ENCODE measurements at regions not wholly inside any gene's neighbourhood (a gene's known extent, or its start where the extent isn't known, plus 50 kb on each side); places are given as distances from the start of the nearest gene placed in this dataset.
"Not testable (repeated sequence)": the region's sequence is repeated elsewhere in the genome, so short reads cannot be mapped to it uniquely, and the experiment has no call there.

DNA sequence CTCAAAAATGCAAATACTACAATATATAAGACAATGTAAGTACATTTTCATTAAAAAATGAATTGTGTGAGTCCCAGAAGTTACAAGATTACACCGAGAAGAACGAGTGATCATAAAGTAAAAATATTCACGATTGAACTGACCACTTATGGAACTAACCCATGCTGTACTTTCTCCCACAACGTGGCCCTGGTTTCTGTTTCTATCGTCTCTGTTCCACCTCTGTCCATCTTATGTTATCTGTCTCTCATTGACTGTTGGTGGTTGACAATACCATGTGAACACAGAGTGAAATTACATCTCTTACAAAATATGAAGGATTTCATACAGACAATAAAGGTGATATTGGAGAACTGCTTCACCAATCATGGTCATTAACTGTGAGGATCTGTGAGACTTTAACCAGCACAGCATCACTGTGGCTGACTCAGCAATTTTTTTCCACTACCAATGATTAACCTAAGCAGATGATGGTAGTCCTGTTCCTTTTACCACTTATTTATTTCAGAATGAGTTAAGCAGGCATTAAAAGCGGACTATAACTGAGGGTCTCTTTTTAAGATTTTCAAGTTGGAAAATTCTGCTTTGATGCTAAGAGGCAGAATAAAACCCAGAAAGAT, 165.1 kb downstream of the TGFB2 start:
- Histone ChIP-seq H3K9me3 (peaks cover 33% of the 10 kb centered on the region), H3K27me3 (no peaks in the 10 kb centered on the region), H3K27ac (no peak overlapping the region), H3K4me2 (no peak overlapping the region), H3K36me3 (no peaks in the 10 kb centered on the region), H3K4me1 (no peaks in the 10 kb centered on the region), H4K20me1 (no peaks in the 10 kb centered on the region), H3K9ac (no peak overlapping the region), H3K4me3 (no peak overlapping the region)
- no peak for TF ChIP-seq Cebpa-rat (IDR thresholded peaks at IDR 0.05)

DNA sequence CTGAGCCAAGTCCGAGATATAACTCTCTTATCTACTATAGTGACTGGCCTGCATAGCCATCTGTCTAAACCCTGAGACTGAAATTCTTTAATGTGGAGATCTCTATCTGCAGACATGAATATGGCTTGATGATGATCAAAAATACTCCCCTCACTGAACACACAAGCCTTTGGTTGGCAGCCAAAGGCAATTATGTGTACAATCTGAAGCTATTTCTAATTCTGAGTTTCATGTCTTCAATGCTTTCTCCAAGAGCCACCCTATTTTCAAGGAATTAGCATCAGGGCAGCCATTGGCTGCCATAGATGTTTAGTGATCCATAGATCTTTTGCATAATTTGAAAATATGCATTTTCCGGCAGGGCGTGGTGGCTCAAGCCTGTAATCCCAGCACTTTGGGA, 168.2 kb downstream of the TGFB2 start:
- TF ChIP-seq Cebpa-rat (IDR thresholded peaks at IDR 0.05), result no peak
- H3K9me3 ChIP-seq, result peaks cover 10% of the 10 kb centered on the region
- no peaks in the 10 kb centered on the region for H4K20me1 ChIP-seq
- no peaks in the 10 kb centered on the region for H3K4me1 ChIP-seq
- H3K4me3 ChIP-seq, result no peak overlapping the region
- H3K36me3 ChIP-seq, result no peaks in the 10 kb centered on the region
- no peak overlapping the region for H3K4me2 ChIP-seq
- H3K27ac ChIP-seq, result no peak overlapping the region
- no peaks in the 10 kb centered on the region for H3K27me3 ChIP-seq
- no peak overlapping the region for H3K9ac ChIP-seq

DNA sequence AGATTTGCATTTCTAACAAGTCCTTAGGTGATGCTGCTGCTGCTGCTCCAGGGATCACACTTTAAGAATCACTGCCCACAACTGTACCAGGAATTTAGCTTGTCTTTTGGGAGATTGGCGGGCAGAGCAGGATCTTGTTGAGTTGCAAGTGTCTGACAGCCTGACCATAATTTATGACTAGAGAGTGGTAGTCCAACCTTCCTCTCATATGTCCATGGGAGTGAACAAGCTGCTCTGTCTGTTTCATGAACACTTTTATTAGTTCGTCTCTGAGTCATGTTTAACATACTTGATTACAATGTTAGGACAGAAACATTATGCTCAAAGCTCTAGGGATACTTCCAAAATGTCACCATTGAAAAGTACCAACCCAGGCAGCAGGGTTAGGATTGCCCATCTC, 169.6 kb downstream of the TGFB2 start:
- Histone ChIP-seq H3K4me3 (no peak overlapping the region), H3K9ac (no peak overlapping the region), H3K27ac (no peak overlapping the region), H3K36me3 (no peaks in the 10 kb centered on the region), H4K20me1 (no peaks in the 10 kb centered on the region), H3K4me1 (no peaks in the 10 kb centered on the region), H3K9me3 (no peaks in the 10 kb centered on the region), H3K4me2 (no peak overlapping the region), H3K27me3 (no peaks in the 10 kb centered on the region)
- no peak for TF ChIP-seq Cebpa-rat (IDR thresholded peaks at IDR 0.05)

DNA sequence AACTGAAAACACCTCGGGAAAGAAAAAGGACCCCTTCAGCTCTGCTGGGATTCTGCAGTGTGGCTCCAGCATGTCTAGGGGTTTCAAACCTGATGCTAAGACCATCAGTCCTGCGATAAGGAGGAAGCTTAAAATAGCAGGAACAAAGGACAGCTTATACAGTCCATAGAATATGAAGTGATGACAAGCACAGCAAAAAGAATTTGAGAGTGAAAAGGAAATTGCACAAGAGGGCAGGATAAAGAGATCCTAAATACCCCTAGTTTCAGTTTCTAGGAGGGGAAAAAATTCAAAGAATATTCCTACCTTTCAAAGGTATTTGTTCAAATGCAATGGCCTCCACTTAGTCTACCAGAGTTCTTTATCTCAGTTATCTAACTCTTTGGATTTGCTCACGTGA, 171.4 kb downstream of the TGFB2 start:
- Histone ChIP-seq H3K27me3 (no peaks in the 10 kb centered on the region), H3K4me1 (no peaks in the 10 kb centered on the region), H4K20me1 (no peaks in the 10 kb centered on the region), H3K36me3 (no peaks in the 10 kb centered on the region), H3K4me3 (no peak overlapping the region), H3K9ac (no peak overlapping the region), H3K9me3 (no peaks in the 10 kb centered on the region), H3K4me2 (no peak overlapping the region), H3K27ac (no peak overlapping the region)
- no peak for TF ChIP-seq Cebpa-rat (IDR thresholded peaks at IDR 0.05)

DNA sequence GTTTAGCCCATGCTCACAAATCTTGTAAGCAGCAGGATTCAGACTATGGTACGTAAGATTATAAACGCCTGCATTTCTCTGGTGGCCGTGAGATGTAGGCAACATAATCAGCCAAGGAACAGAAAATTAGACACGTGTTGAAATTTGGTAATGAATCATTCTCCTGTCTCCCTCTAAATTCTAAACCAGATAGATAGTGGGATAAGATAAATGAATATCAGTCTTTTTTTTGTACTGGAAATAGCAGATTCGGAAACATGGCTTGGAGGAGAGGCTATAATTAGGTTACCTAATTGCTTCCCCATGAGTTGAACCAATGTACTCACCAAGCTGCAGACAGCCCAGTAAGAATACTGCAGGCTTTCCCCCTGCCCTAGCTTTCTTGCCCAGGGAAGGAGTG, 172.3 kb downstream of the TGFB2 start:
- H3K4me1 ChIP-seq, result no peaks in the 10 kb centered on the region
- no peaks in the 10 kb centered on the region for H4K20me1 ChIP-seq
- H3K4me2 ChIP-seq, result no peak overlapping the region
- no peak overlapping the region for H3K4me3 ChIP-seq
- H3K27ac ChIP-seq, result no peak overlapping the region
- no peaks in the 10 kb centered on the region for H3K27me3 ChIP-seq
- no peaks in the 10 kb centered on the region for H3K36me3 ChIP-seq
- H3K9me3 ChIP-seq, result no peaks in the 10 kb centered on the region
- H3K9ac ChIP-seq, result no peak overlapping the region
- TF ChIP-seq Cebpa-rat (IDR thresholded peaks at IDR 0.05), result no peak

DNA sequence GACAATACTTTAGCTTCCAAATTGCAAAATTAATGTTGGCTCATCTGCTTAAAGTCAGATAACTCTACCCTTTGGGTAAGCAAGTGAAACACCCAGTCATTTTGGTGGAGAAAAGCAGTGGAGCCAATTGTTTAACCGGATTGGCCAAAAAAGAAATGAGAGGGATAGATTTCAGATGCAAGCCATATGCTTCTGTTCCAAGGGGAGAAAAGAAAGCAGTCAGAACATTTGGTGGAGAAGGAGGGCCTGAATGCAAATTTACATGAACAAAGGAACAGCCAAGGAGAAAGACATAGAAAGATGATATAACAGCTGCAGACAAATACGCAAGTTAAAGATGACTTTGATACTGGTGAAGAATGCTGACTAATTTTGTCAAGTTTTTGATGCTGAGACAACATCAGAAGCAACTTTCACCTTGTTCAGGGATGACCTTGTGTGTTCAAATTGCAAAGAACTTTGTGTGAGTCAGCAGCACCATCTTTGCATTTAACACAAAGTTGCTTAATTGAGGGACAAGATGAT, 173.1 kb downstream of the TGFB2 start:
- no peak overlapping the region for H3K27ac ChIP-seq
- H3K9me3 ChIP-seq, result no peaks in the 10 kb centered on the region
- no peak overlapping the region for H3K9ac ChIP-seq
- no peaks in the 10 kb centered on the region for H4K20me1 ChIP-seq
- no peaks in the 10 kb centered on the region for H3K4me1 ChIP-seq
- no peak overlapping the region for H3K4me2 ChIP-seq
- H3K36me3 ChIP-seq, result no peaks in the 10 kb centered on the region
- no peak overlapping the region for H3K4me3 ChIP-seq
- no peaks in the 10 kb centered on the region for H3K27me3 ChIP-seq
- TF ChIP-seq Cebpa-rat (IDR thresholded peaks at IDR 0.05), result no peak

DNA sequence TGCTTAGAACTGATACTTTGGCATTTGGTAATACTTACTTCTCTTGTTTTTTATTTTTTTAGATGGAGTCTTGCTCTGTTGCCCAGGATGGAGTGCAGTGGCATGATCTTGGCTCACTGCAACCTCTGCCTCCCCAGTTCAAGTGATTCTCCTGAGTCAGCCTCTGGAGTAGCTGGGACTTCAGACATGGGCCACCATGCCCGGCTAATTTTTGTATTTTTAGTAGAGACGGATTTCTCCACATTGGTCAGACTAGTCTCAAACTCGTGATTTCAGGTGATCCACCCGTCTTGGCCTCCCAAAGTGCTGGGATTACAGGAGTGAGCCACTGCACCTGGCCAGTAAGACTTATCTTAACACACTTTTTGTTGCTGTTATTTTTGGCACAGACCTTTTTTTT, 175.5 kb downstream of the TGFB2 start:
- H4K20me1 ChIP-seq, H3K4me2 ChIP-seq, H3K9me3 ChIP-seq, H3K4me3 ChIP-seq, H3K9ac ChIP-seq, H3K36me3 ChIP-seq, H3K4me1 ChIP-seq, H3K27ac ChIP-seq, H3K27me3 ChIP-seq: not testable (repeated sequence)

DNA sequence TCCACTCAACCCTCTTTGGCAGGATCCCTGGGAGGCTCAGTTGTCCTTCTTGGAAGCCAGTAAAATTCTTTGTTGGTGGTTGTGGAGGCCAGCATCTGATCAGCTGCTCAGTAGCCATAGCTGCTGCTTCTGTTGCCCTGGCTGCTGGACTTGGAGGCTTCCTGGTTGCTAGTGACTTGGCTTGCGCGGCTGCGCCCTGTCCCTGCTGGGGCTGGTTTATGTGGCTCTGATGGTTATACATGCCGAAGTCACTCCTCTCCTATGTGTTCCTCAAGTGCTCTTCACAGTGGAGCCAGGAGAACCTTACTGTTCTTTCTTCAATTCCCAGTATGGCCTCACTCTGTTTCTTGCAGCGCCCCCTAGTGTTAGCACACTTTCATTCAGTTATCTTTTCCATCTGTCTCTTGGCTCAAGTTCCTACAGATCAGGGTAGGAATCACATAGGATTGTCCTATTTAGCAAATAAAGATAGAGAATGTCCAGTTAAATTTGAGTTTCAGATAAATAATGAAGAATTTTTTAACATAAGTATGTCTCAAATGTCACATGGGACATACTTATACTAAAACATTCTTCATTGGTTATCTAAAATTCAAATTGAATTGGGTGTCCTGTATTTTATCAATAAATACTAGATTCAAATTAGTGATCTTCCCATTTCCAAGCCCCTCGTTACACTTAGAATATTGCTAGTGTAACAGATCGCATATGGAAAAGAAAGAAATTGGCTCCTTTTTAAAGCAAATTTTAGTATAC, 176.5 kb downstream of the TGFB2 start:
- no peaks in the 10 kb centered on the region for H3K9me3 ChIP-seq
- H3K27me3 ChIP-seq, result no peaks in the 10 kb centered on the region
- TF ChIP-seq Cebpa-rat (IDR thresholded peaks at IDR 0.05), result no peak
- H3K27ac ChIP-seq, result no peak overlapping the region
- H3K4me2 ChIP-seq, result no peak overlapping the region
- no peaks in the 10 kb centered on the region for H4K20me1 ChIP-seq
- H3K4me1 ChIP-seq, result no peaks in the 10 kb centered on the region
- H3K9ac ChIP-seq, result no peak overlapping the region
- no peak overlapping the region for H3K4me3 ChIP-seq
- no peaks in the 10 kb centered on the region for H3K36me3 ChIP-seq

DNA sequence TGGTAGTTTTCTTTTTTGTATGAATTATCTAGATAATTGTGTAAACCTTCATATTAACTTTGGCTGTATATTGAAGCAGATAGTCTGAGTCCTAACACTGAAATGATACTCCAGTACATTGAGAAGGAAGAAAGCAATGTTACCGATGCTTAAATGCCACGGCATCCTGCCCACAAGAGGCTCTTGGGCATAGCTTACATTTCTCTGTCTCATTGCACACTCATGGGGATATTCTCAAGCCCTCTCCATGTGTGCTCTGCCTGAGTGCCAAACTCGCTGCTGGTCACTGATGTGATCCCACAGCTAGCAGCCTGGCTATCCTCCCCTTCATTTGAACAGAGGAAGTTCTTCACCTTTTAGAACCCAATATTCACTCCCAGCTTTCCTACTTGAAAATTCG, 179.4 kb downstream of the TGFB2 start:
- Histone ChIP-seq H3K27me3 (no peaks in the 10 kb centered on the region), H3K9ac (no peak overlapping the region), H3K4me2 (no peak overlapping the region), H3K27ac (no peak overlapping the region), H3K4me3 (no peak overlapping the region), H4K20me1 (no peaks in the 10 kb centered on the region), H3K9me3 (no peaks in the 10 kb centered on the region), H3K4me1 (no peaks in the 10 kb centered on the region), H3K36me3 (no peaks in the 10 kb centered on the region)
- no peak for TF ChIP-seq Cebpa-rat (IDR thresholded peaks at IDR 0.05)

DNA sequence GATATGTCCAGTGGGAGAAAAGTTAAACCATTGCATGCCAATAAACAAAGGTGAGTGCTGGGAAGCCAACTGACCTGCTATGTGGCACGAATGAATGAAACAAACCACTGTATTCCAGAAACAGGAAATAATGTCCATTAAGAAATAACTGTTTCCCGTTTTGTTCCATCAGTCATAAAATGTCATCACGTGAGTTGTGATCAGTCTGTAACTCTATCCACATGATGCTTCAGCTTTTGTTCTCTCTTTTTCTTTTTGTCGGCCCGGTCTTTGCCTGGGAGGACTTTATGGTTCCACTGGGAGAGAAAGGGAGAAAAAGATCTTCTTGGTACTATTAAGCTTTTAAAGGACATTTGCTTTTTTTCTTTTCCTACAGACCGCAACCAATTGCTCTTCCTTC, 179.9 kb downstream of the TGFB2 start:
- H4K20me1 ChIP-seq, result no peaks in the 10 kb centered on the region
- no peak overlapping the region for H3K9ac ChIP-seq
- H3K9me3 ChIP-seq, result no peaks in the 10 kb centered on the region
- no peak overlapping the region for H3K27ac ChIP-seq
- no peak for TF ChIP-seq Cebpa-rat (IDR thresholded peaks at IDR 0.05)
- no peaks in the 10 kb centered on the region for H3K27me3 ChIP-seq
- no peak overlapping the region for H3K4me2 ChIP-seq
- no peaks in the 10 kb centered on the region for H3K4me1 ChIP-seq
- no peak overlapping the region for H3K4me3 ChIP-seq
- H3K36me3 ChIP-seq, result no peaks in the 10 kb centered on the region
